ENCODE measurements at regions not wholly inside any gene's neighbourhood (a gene's known extent, or its start where the extent isn't known, plus 50 kb on each side); places are given as distances from the start of the nearest gene placed in this dataset.

DNA sequence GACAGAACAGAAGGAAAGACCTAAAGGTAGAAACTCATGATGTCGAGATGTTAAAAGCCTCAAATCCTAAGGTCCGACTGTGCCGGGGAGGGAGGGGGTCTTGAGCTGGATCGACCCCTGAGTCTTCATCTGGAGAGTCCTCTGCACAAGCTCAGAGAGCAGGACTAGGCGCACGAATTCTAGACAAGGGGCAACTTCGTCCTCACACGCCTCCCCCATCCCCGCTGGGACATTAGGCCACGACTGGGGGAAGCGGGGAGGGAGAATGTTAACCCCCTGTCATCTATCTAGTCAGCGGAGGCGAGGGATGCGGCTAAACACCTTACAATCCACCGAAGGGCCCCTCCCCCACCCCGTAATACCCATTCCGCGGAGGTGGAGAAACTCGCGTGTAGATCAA lies 94.7 kb downstream of the PRKAB2 start (continued):
- no peak for TF ChIP-seq CTCF (IDR thresholded peaks at IDR 0.05 in 2 of 3, conservative IDR thresholded peaks at IDR 0.05 in 1 of 3; ENCODE audit: control insufficient read depth in 2 of 3, extremely low read depth in 1 of 3, insufficient read depth in 1 of 3, low read depth in 3 of 3, low read length in 3 of 3)
- no peak for TF ChIP-seq MXI1 (IDR thresholded peaks at IDR 0.05; ENCODE audit: low read depth, low read length)
- TF ChIP-seq POLR2AphosphoS2 (IDR thresholded peaks at IDR 0.05; ENCODE audit: low read depth, low read length) = no peak
- no peak for TF ChIP-seq BMI1 (IDR thresholded peaks at IDR 0.05; ENCODE audit: borderline replicate concordance)
- no peak for TF ChIP-seq JUND (IDR thresholded peaks at IDR 0.05; ENCODE audit: low read depth, low read length)
- TF ChIP-seq MAX (IDR thresholded peaks at IDR 0.05; ENCODE audit: low read depth, low read length) = no peak

DNA sequence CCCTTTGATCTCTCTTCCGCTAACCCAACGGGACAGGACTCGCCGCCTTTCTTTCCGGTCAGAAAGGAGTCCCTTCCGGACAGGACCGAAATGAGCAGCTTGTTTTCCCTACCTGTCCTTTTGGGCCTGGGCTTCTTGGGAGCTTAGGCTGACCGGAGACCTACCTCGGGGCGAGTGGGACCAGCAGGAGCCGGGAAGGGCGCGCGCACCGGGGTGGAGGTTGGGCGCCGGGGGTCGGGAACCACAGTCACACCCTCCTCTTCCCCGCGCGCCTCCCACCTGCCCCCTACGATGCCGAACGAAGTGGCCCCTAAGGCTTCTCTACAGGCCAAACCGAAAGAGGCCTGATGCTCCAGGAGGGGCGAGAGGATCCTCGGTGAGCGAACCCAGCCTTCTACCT lies 95.2 kb downstream of the PRKAB2 start:
- ChIA-PET SMC1A (ENCODE audit: uncharacterized antibody, unreplicated experiment) (no interaction called here), POLR2A (no interaction called here), RAD21 (ENCODE audit: unreplicated experiment) (no interaction called here), CTCF (no interaction called here)
- ATAC-seq = no peak
- BruUV-seq (replicated peaks) = no TSS peak
- Histone ChIP-seq H3K4me1 (ENCODE audit: control insufficient read depth, insufficient read depth, low read length) (no peaks in the 10 kb centered on the region), H2AFZ (ENCODE audit: control insufficient read depth, low read depth, low read length) (no peak overlapping the region), H3K9ac (ENCODE audit: control insufficient read depth, insufficient read depth, low read length) (no peak overlapping the region), H3K4me3 (no peak overlapping the region), H3K4me2 (ENCODE audit: control insufficient read depth, insufficient read depth) (no peak overlapping the region), H3K9me3 (replicated peaks; ENCODE audit: control insufficient read depth, insufficient read depth, low read length) (no peaks in the 10 kb centered on the region; the same call in 2 of the 3 replicates), H3K27me3 (replicated peaks in 1 of 2; ENCODE audit: control insufficient read depth in 2 of 2, insufficient read depth in 2 of 2, low read length in 1 of 2) (peaks cover 12 to 16% of the 10 kb centered on the region in 2 experiments), H4K20me1 (ENCODE audit: control insufficient read depth, insufficient read depth) (no peaks in the 10 kb centered on the region), H3K36me3 (ENCODE audit: control insufficient read depth in 2 of 2, insufficient read depth in 2 of 2, low read length in 1 of 2) (no peaks in the 10 kb centered on the region), H3K27ac (ENCODE audit: control insufficient read depth, insufficient read depth) (no peak overlapping the region), H3K79me2 (ENCODE audit: control insufficient read depth, insufficient read depth, low read length) (no peaks in the 10 kb centered on the region)
- TF ChIP-seq GATAD2B (conservative IDR thresholded peaks at IDR 0.05; ENCODE audit: low read depth) (no peak), SUPT20H (IDR thresholded peaks at IDR 0.05; ENCODE audit: borderline replicate concordance, control insufficient read depth, low read depth, low read length) (no peak), KDM1A (IDR thresholded peaks at IDR 0.05; ENCODE audit: borderline replicate concordance) (no peak), ZNF207 (IDR thresholded peaks at IDR 0.05; ENCODE audit: borderline replicate concordance) (no peak), LARP7 (IDR thresholded peaks at IDR 0.05) (no peak), CBFB (IDR thresholded peaks at IDR 0.05; ENCODE audit: low read depth) (no peak)
- 88% methylated on average over 28 of the region's 28 CpGs for WGBS (ENCODE audit: insufficient coverage, insufficient replicate concordance, low lambda C conversion rate, missing lambda C conversion rate)
- DNase-seq (ENCODE audit: low read depth, low spot score) = no peak
- in situ Hi-C loops (cut with MboI) = no loop called here
- FAIRE-seq = no peak
- intact Hi-C loops (cut with micrococcal nuclease; ENCODE audit: unreplicated experiment) = no loop called here

Measured in GM12878 (cell line).